HepG2 (cell line): ENCODE measurements at regions not wholly inside any gene's neighbourhood (a gene's known extent, or its start where the extent isn't known, plus 50 kb on each side); places are given as distances from the start of the nearest gene placed in this dataset.

ENCODE experiments used
- ATAC-seq: fragments of 200-7000 bp; cut with Tn5 transposase; 3 replicates; pipeline ENCODE4 v1.9.1; 2020; ENCODE audit warnings: mild to moderate bottlenecking, moderate library complexity
- BruUV-seq: library from RNA; stranded (reverse); fragments of 400-500 nt; replicated peaks from 2 replicates; lab custom pipeline; 2021; lab: Mats Ljungman, UMichigan
- CTCF ChIA-PET: fragments of 300-600 bp; formaldehyde crosslinking; extraction: SDS; loops from one replicate; lab custom pipeline; 2021; ENCODE audit warnings: low total read pairs, inconsistent platforms, low intra/inter-chr PET ratio; lab: Yijun Ruan, JAX
- POLR2A ChIA-PET: fragments of 350-600 bp; sonication (Branson Sonifier 250); formaldehyde crosslinking; loops from one replicate; lab custom pipeline; 2020; ENCODE audit warnings: antibody characterized with exemption, inconsistent platforms; lab: Yijun Ruan, JAX
- DNase-seq: peaks from one replicate; pipeline ENCODE4 v3.0.0-alpha.2; 2015; ENCODE audit warnings: low spot score
- FAIRE-seq: peaks from 3 replicates; lab custom pipeline; 2011; peaks lifted over from hg19 to GRCh38; lab: Jason Lieb, UNC
- H2AFZ ChIP-seq: one replicate; pipeline ENCODE4 v1.6.1; 2011; ENCODE audit warnings: low read length, inconsistent platforms
- H3K27ac ChIP-seq: fragments of 300-600 bp; 3 replicates; pipeline ENCODE4 v1.8.0; 2011; ENCODE audit warnings: mixed run types, mild to moderate bottlenecking, mixed read lengths, low read length, inconsistent platforms; ENCODE audit not compliant: insufficient read depth; ENCODE audit errors: extremely low read length
- H3K27me3 ChIP-seq, 2 experiments: fragments of 200-600 bp in 1 of 2; 2 replicates in 1 of 2; 3 replicates in 1 of 2; pipeline versions ENCODE4 v1.6.0 to v1.8.0; 2011; ENCODE audit warnings: low read length in 2 of 2, mild to moderate bottlenecking in 2 of 2, moderate library complexity in 2 of 2, inconsistent platforms in 1 of 2; ENCODE audit not compliant: insufficient read depth in 2 of 2, control insufficient read depth in 1 of 2
- H3K36me3 ChIP-seq, 2 experiments: fragments of 200-600 bp in 1 of 2; replicated peaks in 1 of 2; 2 replicates in 1 of 2; 3 replicates in 1 of 2; pipeline versions ENCODE4 v1.5.1 to v1.8.0; 2011; ENCODE audit warnings: low read length in 2 of 2, inconsistent platforms in 1 of 2; ENCODE audit not compliant: insufficient read depth in 2 of 2, control insufficient read depth in 1 of 2
- H3K4me1 ChIP-seq: 2 replicates; pipeline ENCODE4 v1.5.1; 2012; ENCODE audit warnings: low read length, inconsistent platforms; ENCODE audit not compliant: insufficient read depth
- H3K4me2 ChIP-seq: 2 replicates; pipeline ENCODE4 v1.6.0; 2011; ENCODE audit warnings: low read depth, low read length, inconsistent platforms
- H3K4me3 ChIP-seq, 3 experiments: fragments of 200-600 bp in 1 of 3; sonication (generic), shearing (Covaris generic) in 1 of 3; replicated peaks in 1 of 3; 2 replicates each; pipeline ENCODE4 v1.5.1; 2011 to 2016; ENCODE audit warnings: low read length in 3 of 3, inconsistent platforms in 2 of 3, low read depth in 2 of 3, mild to moderate bottlenecking in 2 of 3, control low read depth in 1 of 3, mixed read lengths in 1 of 3; ENCODE audit not compliant: insufficient read depth in 1 of 3
- H3K79me2 ChIP-seq: one replicate; pipeline ENCODE4 v1.6.1; 2011; ENCODE audit warnings: low read length, inconsistent platforms; ENCODE audit not compliant: insufficient read depth
- H3K9ac ChIP-seq: 2 replicates; pipeline ENCODE4 v1.6.0; 2011; ENCODE audit warnings: mild to moderate bottlenecking, low read depth, low read length, inconsistent platforms; ENCODE audit not compliant: insufficient read depth
- H3K9me3 ChIP-seq: 2 replicates; pipeline ENCODE4 v1.5.1; 2012; ENCODE audit warnings: mild to moderate bottlenecking, low read length
- H4K20me1 ChIP-seq: 2 replicates; pipeline ENCODE4 v1.6.0; 2011; ENCODE audit warnings: inconsistent platforms, mild to moderate bottlenecking, low read length, moderate library complexity; ENCODE audit not compliant: insufficient read depth
- IRF2 ChIP-seq: IDR thresholded peaks from 2 replicates; pipeline ENCODE4 v1.6.1; 2018; ENCODE audit warnings: missing genetic modification reagents, missing compliant biosample characterization
- KMT2A ChIP-seq: sonication (generic); formaldehyde crosslinking; IDR thresholded peaks from 2 replicates; pipeline ENCODE4 v1.4.0; 2020; ENCODE audit warnings: missing genetic modification reagents
- MBNL3 ChIP-seq: fragments of 250-450 bp; sonication (Bioruptor Pico); conservative IDR thresholded peaks from 2 replicates; pipeline ENCODE4 v1.8.0; 2022; ENCODE audit warnings: mild to moderate bottlenecking, inconsistent platforms
- RCOR2 ChIP-seq: IDR thresholded peaks from 2 replicates; pipeline ENCODE4 v1.6.1; 2016; ENCODE audit warnings: missing biosample characterization, missing genetic modification reagents
- THYN1 ChIP-seq: sonication (generic); formaldehyde crosslinking; IDR thresholded peaks from 2 replicates; pipeline ENCODE4 v1.8.1; 2023; ENCODE audit warnings: low read depth, mild to moderate bottlenecking, moderate library complexity, missing genetic modification reagents, borderline replicate concordance
- YY1 ChIP-seq: IDR thresholded peaks from 2 replicates; pipeline ENCODE4 v1.6.1; 2011; ENCODE audit warnings: low read length, low read depth, moderate library complexity, mild to moderate bottlenecking; ENCODE audit not compliant: insufficient read depth, insufficient replicate concordance
- ZMAT3 ChIP-seq: sonication (generic); formaldehyde crosslinking; conservative IDR thresholded peaks from 2 replicates; pipeline ENCODE4 v1.7.0; 2021; ENCODE audit warnings: missing genetic modification reagents
- ZNF207 ChIP-seq: fragments of 450-650 bp; IDR thresholded peaks from 2 replicates; pipeline ENCODE4 v1.6.1; 2016; ENCODE audit warnings: antibody characterized with exemption, borderline replicate concordance
- ZNF225 ChIP-seq: sonication (generic); formaldehyde crosslinking; IDR thresholded peaks from 2 replicates; pipeline ENCODE4 v1.4.0; 2020; ENCODE audit warnings: mild to moderate bottlenecking, missing genetic modification reagents
- ZNF329 ChIP-seq: sonication (generic); formaldehyde crosslinking; IDR thresholded peaks from 2 replicates; pipeline ENCODE4 v1.9.0; 2021; ENCODE audit warnings: low read depth, mild to moderate bottlenecking, missing genetic modification reagents
- ZNF883 ChIP-seq: sonication (generic); formaldehyde crosslinking; IDR thresholded peaks from 2 replicates; pipeline ENCODE4 v1.5.1; 2020; ENCODE audit warnings: mild to moderate bottlenecking, missing genetic modification reagents; ENCODE audit errors: not compliant biosample characterization
- ZSCAN21 ChIP-seq: sonication (generic); formaldehyde crosslinking; IDR thresholded peaks from 2 replicates; pipeline ENCODE4 v1.8.0; 2022; ENCODE audit warnings: mild to moderate bottlenecking, missing genetic modification reagents, moderate library complexity, borderline replicate concordance
- ZSCAN25 ChIP-seq: sonication (generic); formaldehyde crosslinking; IDR thresholded peaks from 2 replicates; pipeline ENCODE4 v1.8.0; 2022; ENCODE audit warnings: mild to moderate bottlenecking, missing genetic modification reagents
- in situ Hi-C: cut with HindIII; loops from 2 replicates; pipeline ENCODE4 v1.10.0; 2017; ENCODE audit warnings: low pct_unique_long_range_greater_than_20kb; ENCODE audit not compliant: extremely low pct_ligation_motif_present
- intact Hi-C: fragments of 100-400 bp; cut with micrococcal nuclease; formaldehyde crosslinking; loops from one replicate; pipeline ENCODE4 v1.10.0; 2022; ENCODE audit not compliant: unreplicated experiment
- TF ChIP-seq, protein P1 (sequence below): IDR thresholded peaks from 2 replicates; pipeline ENCODE4 v1.6.1; 2016; ENCODE audit warnings: missing genetic modification reagents, missing compliant biosample characterization
- TF ChIP-seq, protein P2 (sequence below): sonication (generic); formaldehyde crosslinking; IDR thresholded peaks from 2 replicates; pipeline ENCODE4 v1.4.0; 2020; ENCODE audit warnings: missing genetic modification reagents, borderline replicate concordance
- TF ChIP-seq, protein P3 (sequence below): sonication (generic); formaldehyde crosslinking; conservative IDR thresholded peaks from 2 replicates; pipeline ENCODE4 v1.4.0; 2020; ENCODE audit warnings: missing genetic modification reagents
- TF ChIP-seq, protein P4 (sequence below): IDR thresholded peaks from 2 replicates; pipeline ENCODE4 v1.6.1; 2016; ENCODE audit warnings: low read depth, borderline replicate concordance

DNA sequence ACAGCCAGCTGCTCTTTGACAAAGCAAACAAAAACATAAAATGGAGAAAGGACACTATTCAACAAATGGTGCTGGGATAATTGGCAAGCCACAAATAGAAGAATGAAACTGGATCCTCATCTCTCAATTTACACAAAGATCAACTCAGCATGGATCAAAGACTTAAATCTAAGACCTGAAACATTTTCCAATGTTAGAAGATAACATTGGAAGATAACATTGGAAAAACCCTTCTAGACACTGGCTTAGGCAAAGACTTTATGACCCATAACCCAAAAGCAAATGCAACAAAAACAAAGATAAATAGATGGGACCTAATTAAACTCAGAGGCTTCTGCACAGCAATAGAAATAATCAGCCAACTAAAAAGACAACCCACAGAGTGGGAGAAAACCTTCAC is 425.7 kb upstream of the SEMA3D start:
- in situ Hi-C loops (no loop called here), intact Hi-C loops (no loop called here)
- no peak overlapping the region for H3K27ac ChIP-seq
- H4K20me1 ChIP-seq: no peaks in the 10 kb centered on the region
- BruUV-seq: no TSS peak
- H3K4me2 ChIP-seq: no peak overlapping the region
- no peak overlapping the region for H3K4me3 ChIP-seq
- H2AFZ ChIP-seq: no peak overlapping the region
- no peaks in the 10 kb centered on the region for H3K79me2 ChIP-seq
- no peaks in the 10 kb centered on the region for H3K36me3 ChIP-seq
- no peaks in the 10 kb centered on the region for H3K27me3 ChIP-seq
- no peak for FAIRE-seq
- H3K9me3 ChIP-seq: no peaks in the 10 kb centered on the region
- POLR2A ChIA-PET: no interaction called here
- no peaks in the 10 kb centered on the region for H3K4me1 ChIP-seq
- CTCF ChIA-PET: no interaction called here
- ATAC-seq: no peak
- TF ChIP-seq, protein P1, sequence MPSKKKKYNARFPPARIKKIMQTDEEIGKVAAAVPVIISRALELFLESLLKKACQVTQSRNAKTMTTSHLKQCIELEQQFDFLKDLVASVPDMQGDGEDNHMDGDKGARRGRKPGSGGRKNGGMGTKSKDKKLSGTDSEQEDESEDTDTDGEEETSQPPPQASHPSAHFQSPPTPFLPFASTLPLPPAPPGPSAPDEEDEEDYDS (CRISPR knock-in tag): no peak
- no peak for TF ChIP-seq ZSCAN25 (CRISPR knock-in tag)
- TF ChIP-seq ZNF207: no peak
- TF ChIP-seq, protein P2, sequence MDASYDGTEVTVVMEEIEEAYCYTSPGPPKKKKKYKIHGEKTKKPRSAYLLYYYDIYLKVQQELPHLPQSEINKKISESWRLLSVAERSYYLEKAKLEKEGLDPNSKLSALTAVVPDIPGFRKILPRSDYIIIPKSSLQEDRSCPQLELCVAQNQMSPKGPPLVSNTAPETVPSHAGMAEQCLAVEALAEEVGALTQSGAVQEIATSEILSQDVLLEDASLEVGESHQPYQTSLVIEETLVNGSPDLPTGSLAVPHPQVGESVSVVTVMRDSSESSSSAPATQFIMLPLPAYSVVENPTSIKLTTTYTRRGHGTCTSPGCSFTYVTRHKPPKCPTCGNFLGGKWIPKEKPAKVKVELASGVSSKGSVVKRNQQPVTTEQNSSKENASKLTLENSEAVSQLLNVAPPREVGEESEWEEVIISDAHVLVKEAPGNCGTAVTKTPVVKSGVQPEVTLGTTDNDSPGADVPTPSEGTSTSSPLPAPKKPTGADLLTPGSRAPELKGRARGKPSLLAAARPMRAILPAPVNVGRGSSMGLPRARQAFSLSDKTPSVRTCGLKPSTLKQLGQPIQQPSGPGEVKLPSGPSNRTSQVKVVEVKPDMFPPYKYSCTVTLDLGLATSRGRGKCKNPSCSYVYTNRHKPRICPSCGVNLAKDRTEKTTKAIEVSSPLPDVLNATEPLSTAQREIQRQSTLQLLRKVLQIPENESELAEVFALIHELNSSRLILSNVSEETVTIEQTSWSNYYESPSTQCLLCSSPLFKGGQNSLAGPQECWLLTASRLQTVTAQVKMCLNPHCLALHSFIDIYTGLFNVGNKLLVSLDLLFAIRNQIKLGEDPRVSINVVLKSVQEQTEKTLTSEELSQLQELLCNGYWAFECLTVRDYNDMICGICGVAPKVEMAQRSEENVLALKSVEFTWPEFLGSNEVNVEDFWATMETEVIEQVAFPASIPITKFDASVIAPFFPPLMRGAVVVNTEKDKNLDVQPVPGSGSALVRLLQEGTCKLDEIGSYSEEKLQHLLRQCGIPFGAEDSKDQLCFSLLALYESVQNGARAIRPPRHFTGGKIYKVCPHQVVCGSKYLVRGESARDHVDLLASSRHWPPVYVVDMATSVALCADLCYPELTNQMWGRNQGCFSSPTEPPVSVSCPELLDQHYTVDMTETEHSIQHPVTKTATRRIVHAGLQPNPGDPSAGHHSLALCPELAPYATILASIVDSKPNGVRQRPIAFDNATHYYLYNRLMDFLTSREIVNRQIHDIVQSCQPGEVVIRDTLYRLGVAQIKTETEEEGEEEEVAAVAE (CRISPR knock-in tag): no peak
- TF ChIP-seq YY1: no peak
- no peak for TF ChIP-seq ZNF883 (CRISPR knock-in tag)
- TF ChIP-seq, protein P3, sequence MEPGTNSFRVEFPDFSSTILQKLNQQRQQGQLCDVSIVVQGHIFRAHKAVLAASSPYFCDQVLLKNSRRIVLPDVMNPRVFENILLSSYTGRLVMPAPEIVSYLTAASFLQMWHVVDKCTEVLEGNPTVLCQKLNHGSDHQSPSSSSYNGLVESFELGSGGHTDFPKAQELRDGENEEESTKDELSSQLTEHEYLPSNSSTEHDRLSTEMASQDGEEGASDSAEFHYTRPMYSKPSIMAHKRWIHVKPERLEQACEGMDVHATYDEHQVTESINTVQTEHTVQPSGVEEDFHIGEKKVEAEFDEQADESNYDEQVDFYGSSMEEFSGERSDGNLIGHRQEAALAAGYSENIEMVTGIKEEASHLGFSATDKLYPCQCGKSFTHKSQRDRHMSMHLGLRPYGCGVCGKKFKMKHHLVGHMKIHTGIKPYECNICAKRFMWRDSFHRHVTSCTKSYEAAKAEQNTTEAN (CRISPR knock-in tag): no peak
- no peak for TF ChIP-seq MBNL3 (CRISPR knock-in tag)
- TF ChIP-seq ZSCAN21 (CRISPR knock-in tag): no peak
- TF ChIP-seq ZMAT3: no peak
- TF ChIP-seq KMT2A (CRISPR knock-in tag): no peak
- no peak for TF ChIP-seq IRF2
- TF ChIP-seq RCOR2 (CRISPR knock-in tag): no peak
- TF ChIP-seq ZNF329 (CRISPR knock-in tag): no peak
- TF ChIP-seq, protein P4, sequence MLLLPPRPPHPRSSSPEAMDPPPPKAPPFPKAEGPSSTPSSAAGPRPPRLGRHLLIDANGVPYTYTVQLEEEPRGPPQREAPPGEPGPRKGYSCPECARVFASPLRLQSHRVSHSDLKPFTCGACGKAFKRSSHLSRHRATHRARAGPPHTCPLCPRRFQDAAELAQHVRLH: no peak
- TF ChIP-seq THYN1 (CRISPR knock-in tag): no peak
- no peak for TF ChIP-seq ZNF225 (CRISPR knock-in tag)
- no peak for DNase-seq
- no peak overlapping the region for H3K9ac ChIP-seq
